HAP-1 (cell line): ENCODE measurements at regions not wholly inside any gene's neighbourhood (a gene's known extent, or its start where the extent isn't known, plus 50 kb on each side); places are given as distances from the start of the nearest gene placed in this dataset.
"Not testable (repeated sequence)": the region's sequence is repeated elsewhere in the genome, so short reads cannot be mapped to it uniquely, and the experiment has no call there.

Source experiments
- DNase-seq, 2 experiments: peaks; one replicate each; pipeline ENCODE4 v3.0.0-alpha.2; 2016 to 2020; ENCODE audit warnings: low spot score in 2 of 2
- H3K27me3 ChIP-seq: fragments of 250-450 bp; sonication (Bioruptor Pico); 2 replicates; pipeline ENCODE4 v1.5.1; 2020; ENCODE audit warnings: low read depth, mild to moderate bottlenecking, moderate library complexity
- H3K36me3 ChIP-seq: fragments of 250-450 bp; sonication (Bioruptor Pico); replicated peaks from 2 replicates; pipeline ENCODE4 v1.5.1; 2020; ENCODE audit warnings: mild to moderate bottlenecking
- H3K4me1 ChIP-seq: fragments of 250-450 bp; sonication (Bioruptor Pico); 2 replicates; pipeline ENCODE4 v1.5.1; 2020; ENCODE audit warnings: mild to moderate bottlenecking
- H3K4me3 ChIP-seq: fragments of 250-450 bp; sonication (Bioruptor Pico); 2 replicates; pipeline ENCODE4 v1.5.1; 2020; ENCODE audit warnings: mild to moderate bottlenecking, moderate library complexity
- H3K9me3 ChIP-seq: fragments of 250-450 bp; sonication (Bioruptor Pico); 2 replicates; pipeline ENCODE4 v1.5.1; 2020; ENCODE audit warnings: mild to moderate bottlenecking, moderate library complexity
- in situ Hi-C: fragments of 300-500 bp; cut with MboI; formaldehyde crosslinking; loops from 3 replicates; pipeline ENCODE4 v1.14.3; 2020; ENCODE audit warnings: low sequenced_read_pairs, inconsistent platforms, mixed read lengths

DNA sequence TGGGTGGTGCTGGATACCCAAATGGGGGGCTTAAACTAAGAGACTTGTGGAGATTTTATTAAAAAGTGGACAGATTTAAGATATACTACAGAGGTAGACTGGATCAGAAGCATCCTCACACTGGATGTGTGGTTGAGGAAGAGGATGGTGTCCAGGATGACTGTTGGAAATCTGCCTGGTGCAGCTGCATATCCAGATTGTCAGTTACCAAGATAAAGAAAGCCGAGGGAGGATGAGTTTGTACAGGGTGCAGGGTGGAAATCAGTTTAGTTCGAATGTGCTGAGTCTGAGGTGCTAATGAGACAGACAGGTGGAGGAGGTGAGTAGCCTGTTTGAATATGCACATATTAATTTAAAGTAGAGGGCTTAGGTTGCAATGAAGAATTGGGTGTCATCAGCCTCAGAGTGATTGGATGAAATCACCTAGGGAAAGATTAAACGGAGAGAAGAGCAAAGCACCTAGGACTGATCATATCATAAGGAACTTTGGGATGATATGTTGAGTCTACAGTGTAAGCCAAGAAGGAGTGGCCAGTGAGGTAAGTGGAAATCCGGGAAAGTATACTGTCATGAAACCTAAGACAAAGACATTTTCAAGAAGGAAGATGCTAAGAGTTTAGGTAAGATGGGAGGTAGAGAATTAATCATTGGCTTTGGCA is 74.1 kb upstream of the GOLGA8B start:
- Histone ChIP-seq H3K27me3 (no peaks in the 10 kb centered on the region; the same call in 1 of the 2 replicates), H3K36me3 (no peaks in the 10 kb centered on the region), H3K4me1 (no peaks in the 10 kb centered on the region), H3K9me3 (no peaks in the 10 kb centered on the region), H3K4me3 (no peak overlapping the region)
- in situ Hi-C loops, result no loop called here
- DNase-seq, result no peak

DNA sequence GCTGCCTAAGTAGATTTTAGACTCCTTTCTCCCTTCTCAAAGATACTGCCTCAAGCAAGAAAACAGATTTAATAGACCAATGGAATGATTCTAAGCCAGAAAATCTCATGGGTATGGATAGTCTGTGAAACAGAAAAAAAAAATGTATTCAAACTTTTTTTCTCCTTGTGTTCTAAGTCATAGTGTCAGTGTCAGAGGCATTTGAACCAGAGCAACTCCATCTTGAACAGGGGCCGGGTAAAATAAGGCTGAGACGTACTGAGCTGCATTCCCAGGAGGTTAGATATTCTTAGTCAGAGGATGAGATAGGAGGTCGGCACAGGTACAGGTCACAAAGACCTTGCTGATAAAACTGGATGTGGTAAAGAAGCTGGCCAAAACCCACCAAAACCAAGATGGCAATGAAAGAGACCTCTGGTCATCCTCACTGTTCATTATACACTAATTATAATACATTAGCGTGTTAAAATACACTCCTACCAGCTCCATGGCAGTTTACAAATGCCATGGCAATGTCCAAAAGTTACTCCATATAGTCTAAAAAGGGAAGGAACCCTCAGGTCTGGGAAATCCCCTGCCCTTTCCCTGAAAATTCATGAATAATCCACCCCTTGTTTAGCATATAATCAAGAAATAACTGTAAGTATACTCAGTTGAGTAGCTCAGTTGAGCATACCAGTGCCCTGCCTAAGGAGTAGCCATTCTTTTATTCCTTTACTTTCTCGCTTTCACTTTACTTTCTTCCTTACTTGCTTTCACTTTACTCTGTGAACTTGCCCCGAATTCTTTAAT is 72.8 kb upstream of the GOLGA8B start:
- H3K4me3 ChIP-seq, result no peak overlapping the region
- H3K36me3 ChIP-seq, result no peaks in the 10 kb centered on the region

DNA sequence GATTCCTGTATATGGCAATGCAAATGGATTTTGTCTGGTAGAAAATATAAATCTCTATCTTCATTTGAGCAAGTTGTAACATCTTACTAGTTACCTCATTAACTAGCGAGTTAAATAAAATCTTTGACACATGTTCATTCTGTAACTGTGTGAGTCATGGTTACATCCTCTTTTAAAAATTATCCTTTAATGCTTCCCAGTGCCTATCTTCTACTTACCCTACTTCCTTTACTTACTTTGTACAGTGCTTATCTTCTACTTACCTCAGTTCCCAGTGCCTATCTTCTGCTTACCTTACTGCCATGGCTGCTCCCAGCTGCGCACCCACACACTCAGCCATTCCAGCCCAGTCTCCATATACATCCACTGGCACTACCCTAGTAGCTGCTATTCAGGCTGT is 71.9 kb upstream of the GOLGA8B start:
- Histone ChIP-seq H3K36me3 (no peaks in the 10 kb centered on the region), H3K9me3 (no peaks in the 10 kb centered on the region), H3K4me1 (no peaks in the 10 kb centered on the region), H3K4me3 (no peak overlapping the region), H3K27me3 (no peaks in the 10 kb centered on the region; the same call in 1 of the 2 replicates)
- in situ Hi-C loops, result no loop called here
- no peak for DNase-seq

More for the DNA sequence above, 72.8 kb upstream of the GOLGA8B start:
- no peaks in the 10 kb centered on the region for H3K9me3 ChIP-seq
- no peaks in the 10 kb centered on the region; the same call in 1 of the 2 replicates for H3K27me3 ChIP-seq
- no peaks in the 10 kb centered on the region for H3K4me1 ChIP-seq
- in situ Hi-C loops, result no loop called here
- DNase-seq, result no peak

DNA sequence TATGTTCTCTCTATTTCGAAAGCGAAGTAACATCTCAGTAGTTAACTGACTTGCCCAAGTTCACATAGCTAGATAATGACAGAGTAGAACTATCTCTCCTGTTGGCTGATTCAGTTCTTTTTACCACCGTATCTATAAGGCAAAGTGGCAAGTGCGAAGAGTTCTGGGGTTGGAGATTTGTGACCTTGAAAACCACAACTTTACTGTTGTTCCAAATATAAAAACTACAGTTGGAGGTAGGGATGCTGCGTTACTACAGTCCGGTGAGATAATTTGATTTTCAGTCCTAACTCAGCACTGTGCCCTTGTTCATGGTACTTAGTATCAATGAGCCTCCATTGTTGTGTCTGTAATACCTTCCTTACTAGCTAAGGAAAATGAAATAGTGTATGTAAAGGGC is 71.2 kb upstream of the GOLGA8B start:
- H3K36me3 ChIP-seq, result no peaks in the 10 kb centered on the region
- no peak for DNase-seq
- in situ Hi-C loops, result no loop called here
- H3K4me1 ChIP-seq, result no peaks in the 10 kb centered on the region
- H3K27me3 ChIP-seq, result no peaks in the 10 kb centered on the region; the same call in 1 of the 2 replicates
- no peaks in the 10 kb centered on the region for H3K9me3 ChIP-seq
- no peak overlapping the region for H3K4me3 ChIP-seq

DNA sequence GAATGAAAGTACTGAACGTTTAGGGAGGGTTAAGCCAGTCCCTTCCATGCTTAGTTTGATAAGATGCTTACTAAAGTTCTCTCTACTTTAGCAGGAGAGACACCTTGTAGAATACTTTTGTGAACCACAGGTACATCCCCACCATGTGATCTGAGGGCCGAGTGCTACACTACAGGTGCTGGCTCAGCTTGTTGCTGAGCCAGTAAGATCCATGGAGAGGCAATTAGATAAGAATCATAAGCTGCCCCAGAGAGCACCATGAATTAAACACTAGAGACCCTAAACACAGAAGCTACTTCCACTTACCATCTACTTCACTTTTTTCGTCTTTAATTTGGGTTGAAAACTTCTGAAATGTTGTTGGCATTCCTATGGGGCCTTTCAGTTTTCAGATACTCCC is 70.5 kb upstream of the GOLGA8B start:
- H3K4me1 ChIP-seq, result no peaks in the 10 kb centered on the region
- no peak for DNase-seq
- in situ Hi-C loops, result no loop called here
- H3K36me3 ChIP-seq, result no peaks in the 10 kb centered on the region
- no peaks in the 10 kb centered on the region for H3K27me3 ChIP-seq
- no peaks in the 10 kb centered on the region for H3K9me3 ChIP-seq
- H3K4me3 ChIP-seq, result no peak overlapping the region

DNA sequence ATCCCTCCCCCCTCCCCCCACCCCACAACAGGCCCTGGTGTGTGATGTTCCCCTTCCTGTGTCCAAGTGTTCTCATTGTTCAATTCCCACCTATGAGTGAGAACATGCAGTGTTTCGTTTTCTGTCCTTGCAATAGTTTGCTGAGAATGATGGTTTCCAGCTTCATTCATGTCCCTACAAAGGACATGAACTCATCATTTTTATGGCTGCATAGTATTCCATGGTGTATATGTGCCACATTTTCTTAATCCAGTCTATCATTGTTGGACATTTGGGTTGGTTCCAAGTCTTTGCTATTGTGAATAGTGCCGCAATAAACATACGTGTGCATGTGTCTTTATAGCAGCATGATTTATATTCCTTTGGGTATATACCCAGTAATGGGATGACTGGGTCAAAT is 69.9 kb upstream of the GOLGA8B start:
- DNase-seq, H3K4me3 ChIP-seq, in situ Hi-C loops, H3K36me3 ChIP-seq, H3K9me3 ChIP-seq, H3K27me3 ChIP-seq, H3K4me1 ChIP-seq: not testable (repeated sequence)

DNA sequence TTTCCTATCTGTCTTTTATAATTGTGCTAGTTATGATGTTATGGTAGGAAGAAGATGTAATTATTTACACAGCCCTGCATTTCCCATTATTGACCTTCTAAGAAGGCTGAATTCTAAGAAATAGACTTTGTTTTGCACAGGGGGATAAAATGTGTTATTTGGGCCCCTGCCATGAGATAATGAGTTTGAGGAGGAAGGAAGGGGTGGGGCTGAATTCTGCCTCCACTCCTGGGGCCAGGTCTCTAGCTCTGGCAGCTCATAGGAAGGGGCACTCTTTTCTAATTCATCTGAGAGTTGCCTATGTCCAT is 69.2 kb upstream of the GOLGA8B start:
- Histone ChIP-seq H3K4me3 (no peak overlapping the region), H3K4me1 (no peaks in the 10 kb centered on the region), H3K27me3 (no peaks in the 10 kb centered on the region), H3K36me3 (no peaks in the 10 kb centered on the region), H3K9me3 (no peaks in the 10 kb centered on the region)
- no peak for DNase-seq
- in situ Hi-C loops, result no loop called here

DNA sequence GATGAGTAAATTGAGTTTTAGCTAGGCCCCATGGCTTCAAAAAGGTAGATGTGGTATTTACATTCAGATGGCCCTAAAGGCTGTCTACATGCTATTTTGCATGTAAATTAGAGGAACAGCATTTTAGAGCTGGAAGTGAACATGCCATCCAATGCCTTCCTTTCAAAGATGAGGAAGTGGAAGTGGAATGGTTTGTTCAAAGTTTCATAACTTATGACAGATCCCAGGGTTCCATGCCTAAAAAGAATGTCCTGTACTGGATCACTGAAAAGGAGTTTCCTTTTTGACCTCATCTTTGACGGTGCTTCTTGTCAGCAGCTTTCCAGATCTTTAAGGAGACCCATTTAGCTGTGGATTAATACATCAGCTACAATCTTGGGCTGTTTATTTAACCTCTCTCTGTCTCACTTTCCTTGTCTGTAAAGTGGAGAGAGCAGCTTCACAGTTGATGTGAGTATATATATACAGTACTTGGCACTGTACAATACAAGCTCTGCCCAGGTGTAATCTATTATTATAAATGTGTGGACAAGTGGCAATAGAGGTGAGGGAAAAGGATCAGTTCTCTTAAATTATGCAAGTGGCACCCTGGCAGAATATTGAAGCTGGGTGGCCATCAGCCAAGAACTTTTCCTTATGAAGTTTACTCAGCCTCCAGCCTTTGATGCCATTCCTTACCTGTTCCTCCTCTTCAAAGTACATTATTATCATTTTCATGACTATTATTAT is 68.7 kb upstream of the GOLGA8B start:
- no peak for DNase-seq
- no peak overlapping the region for H3K4me3 ChIP-seq
- H3K36me3 ChIP-seq, result no peaks in the 10 kb centered on the region
- no peaks in the 10 kb centered on the region for H3K9me3 ChIP-seq
- no peaks in the 10 kb centered on the region for H3K4me1 ChIP-seq
- H3K27me3 ChIP-seq, result no peaks in the 10 kb centered on the region
- in situ Hi-C loops, result no loop called here

DNA sequence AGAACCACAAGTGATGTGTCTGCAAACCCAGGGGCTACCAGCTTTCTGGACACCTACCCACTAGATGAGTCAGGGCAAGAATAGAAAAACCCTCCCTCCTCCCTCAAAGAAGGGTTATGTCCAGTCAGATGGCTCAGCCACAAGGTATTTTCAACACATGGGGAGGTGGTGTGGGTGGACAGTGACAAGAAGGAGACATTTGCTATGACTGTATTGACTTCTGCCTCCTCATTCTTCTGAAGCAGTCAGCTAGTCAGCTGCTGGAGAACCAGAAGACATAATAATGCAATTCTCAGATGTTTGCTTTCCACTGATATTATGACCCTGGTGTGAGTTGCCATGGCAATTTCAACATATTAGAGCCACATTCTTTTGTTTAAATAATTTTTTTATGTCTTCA is 66.7 kb upstream of the GOLGA8B start:
- no peaks in the 10 kb centered on the region for H3K36me3 ChIP-seq
- in situ Hi-C loops, result no loop called here
- DNase-seq, result no peak
- H3K9me3 ChIP-seq, result no peaks in the 10 kb centered on the region
- H3K27me3 ChIP-seq, result no peaks in the 10 kb centered on the region
- H3K4me1 ChIP-seq, result no peaks in the 10 kb centered on the region
- H3K4me3 ChIP-seq, result no peak overlapping the region

DNA sequence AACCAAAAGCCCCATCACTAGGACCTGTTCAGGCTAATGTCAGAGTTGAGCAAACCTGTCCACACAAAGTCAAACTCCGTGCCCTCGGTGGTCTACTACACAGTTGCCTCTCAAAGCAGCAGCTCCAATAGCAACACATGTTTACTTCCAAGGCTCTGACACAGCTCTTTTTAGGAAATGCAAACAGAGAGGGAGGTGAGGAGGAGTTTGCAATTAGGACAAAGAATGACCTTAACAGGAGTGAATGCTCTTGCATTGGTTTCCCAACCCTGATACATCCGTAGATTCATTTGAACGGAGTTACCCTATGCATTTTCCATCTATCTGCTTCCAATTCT is 64.8 kb upstream of the GOLGA8B start:
- H3K4me3 ChIP-seq, result no peak overlapping the region
- no peak for DNase-seq
- no peaks in the 10 kb centered on the region for H3K4me1 ChIP-seq
- in situ Hi-C loops, result no loop called here
- H3K36me3 ChIP-seq, result no peaks in the 10 kb centered on the region
- no peaks in the 10 kb centered on the region for H3K27me3 ChIP-seq
- H3K9me3 ChIP-seq, result no peaks in the 10 kb centered on the region

DNA sequence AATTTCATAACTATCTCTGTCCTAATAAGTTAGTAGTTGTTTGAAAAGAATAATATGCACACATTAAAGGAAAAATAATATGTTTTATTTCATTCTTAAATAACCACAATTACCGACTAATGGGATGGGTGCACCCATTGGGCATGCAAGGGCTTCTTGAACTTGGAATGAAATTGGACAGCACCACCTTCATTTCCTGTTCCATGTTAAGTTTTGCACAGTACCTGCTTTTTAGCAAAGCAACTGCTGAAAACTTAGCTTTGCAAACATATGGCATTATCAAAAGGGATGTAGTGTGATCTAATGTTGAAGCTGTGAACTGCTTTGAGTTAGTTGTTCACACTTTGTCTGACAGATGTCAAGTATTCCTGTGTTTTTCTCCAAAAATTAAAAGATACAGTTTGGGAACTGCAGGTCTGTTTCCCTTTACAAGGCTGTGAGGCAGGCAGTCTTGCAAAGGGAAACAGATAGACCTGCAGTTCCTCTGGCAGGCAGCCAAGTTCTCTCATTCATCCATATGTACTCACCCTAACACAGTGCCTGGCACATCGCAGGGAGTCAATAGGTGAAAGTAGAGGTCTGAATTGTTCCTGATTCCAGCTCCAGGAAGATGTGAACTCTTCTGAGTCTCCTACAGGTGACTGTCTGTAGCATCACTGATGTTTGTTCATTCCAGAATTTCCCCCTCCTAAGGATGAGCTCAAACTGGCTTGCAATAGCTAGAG is 64.3 kb upstream of the GOLGA8B start:
- in situ Hi-C loops, result no loop called here
- Histone ChIP-seq H3K4me3 (no peak overlapping the region), H3K9me3 (no peaks in the 10 kb centered on the region), H3K27me3 (no peaks in the 10 kb centered on the region), H3K4me1 (no peaks in the 10 kb centered on the region), H3K36me3 (no peaks in the 10 kb centered on the region)
- DNase-seq, result peak in 1 of 2 experiments; percentile 8

DNA sequence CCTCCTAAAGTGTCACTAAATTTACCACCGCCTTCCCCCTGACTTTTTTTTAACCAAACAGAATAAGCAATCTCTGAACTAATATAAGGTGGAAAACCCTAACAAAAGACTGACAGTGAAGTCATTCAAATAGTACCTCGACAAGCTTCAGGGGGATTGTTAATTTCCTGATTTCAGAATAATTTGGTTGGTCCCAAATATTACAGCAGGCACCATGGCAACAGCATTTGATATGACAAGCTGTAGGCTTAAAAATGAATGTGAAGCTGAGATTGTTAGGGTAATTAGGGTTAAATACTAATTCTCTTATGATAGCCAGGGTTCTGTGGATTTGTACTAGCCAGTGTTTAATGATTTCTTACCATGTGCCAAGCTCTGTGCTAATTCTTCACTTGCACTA is 63.5 kb upstream of the GOLGA8B start:
- Histone ChIP-seq H3K4me1 (no peaks in the 10 kb centered on the region), H3K36me3 (no peaks in the 10 kb centered on the region), H3K9me3 (no peaks in the 10 kb centered on the region), H3K27me3 (no peaks in the 10 kb centered on the region), H3K4me3 (no peak overlapping the region)
- in situ Hi-C loops, result no loop called here
- no peak for DNase-seq

DNA sequence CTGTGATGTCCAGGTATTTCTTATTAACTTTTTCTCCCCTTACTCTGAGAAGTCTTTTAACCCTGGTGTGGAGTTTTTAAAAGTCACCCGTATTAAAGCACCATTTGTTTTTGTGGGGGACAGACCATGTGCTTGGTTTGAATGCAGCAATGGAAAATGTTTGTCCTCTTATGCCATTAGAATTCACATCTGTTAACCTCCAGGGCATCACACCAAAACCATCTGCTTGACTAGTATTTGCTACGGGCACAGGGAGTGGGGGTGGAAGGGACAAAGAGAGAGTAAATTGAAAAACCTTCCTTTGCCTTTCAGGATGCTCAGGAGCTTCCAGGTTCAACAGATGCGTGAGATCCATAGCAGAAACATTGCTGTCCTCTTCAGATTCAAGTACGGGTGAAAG is 61.4 kb upstream of the GOLGA8B start:
- Histone ChIP-seq H3K36me3 (no peaks in the 10 kb centered on the region), H3K4me1 (no peaks in the 10 kb centered on the region), H3K27me3 (no peaks in the 10 kb centered on the region), H3K9me3 (no peaks in the 10 kb centered on the region), H3K4me3 (no peak overlapping the region)
- in situ Hi-C loops, result no loop called here
- DNase-seq, result no peak

DNA sequence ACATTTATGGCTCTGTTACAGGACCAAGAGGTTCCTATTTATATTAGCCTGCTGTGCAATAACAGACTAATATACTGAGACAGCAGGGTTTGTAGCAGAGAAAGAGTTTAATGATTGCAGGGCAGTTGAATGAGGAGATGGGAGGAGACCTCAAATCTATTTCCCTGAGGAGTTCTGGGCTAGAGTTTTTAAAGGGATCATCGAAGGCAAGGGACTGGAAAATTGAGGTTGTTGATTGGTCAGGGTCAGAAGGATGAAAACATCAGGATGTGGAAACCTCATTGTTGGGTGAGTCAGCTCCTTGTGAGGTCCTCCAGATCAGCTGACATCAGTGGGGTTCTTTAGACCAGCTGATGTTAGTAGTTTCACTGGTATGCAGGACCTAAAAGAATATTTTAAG is 60.6 kb upstream of the GOLGA8B start:
- in situ Hi-C loops, result no loop called here
- H3K4me1 ChIP-seq, result no peaks in the 10 kb centered on the region
- H3K9me3 ChIP-seq, result no peaks in the 10 kb centered on the region
- DNase-seq, result no peak
- H3K36me3 ChIP-seq, result no peaks in the 10 kb centered on the region
- no peak overlapping the region for H3K4me3 ChIP-seq
- H3K27me3 ChIP-seq, result no peaks in the 10 kb centered on the region
